DND-41 (cell line): ENCODE measurements at regions not wholly inside any gene's neighbourhood (a gene's known extent, or its start where the extent isn't known, plus 50 kb on each side); places are given as distances from the start of the nearest gene placed in this dataset.

ENCODE experiments used
- EZH2 ChIP-seq: IDR thresholded peaks from 3 replicates; pipeline ENCODE4 v1.6.1; 2012; ENCODE audit warnings: borderline replicate concordance, low read depth, mild to moderate bottlenecking, moderate library complexity, low read length, inconsistent platforms; ENCODE audit not compliant: severe bottlenecking
- TF ChIP-seq, protein P1 (sequence below): IDR thresholded peaks from 2 replicates; pipeline ENCODE4 v1.5.1; 2012; ENCODE audit warnings: borderline replicate concordance, low read length, moderate library complexity, mild to moderate bottlenecking; ENCODE audit not compliant: poor library complexity, severe bottlenecking; ENCODE audit errors: extremely low read depth

DNA sequence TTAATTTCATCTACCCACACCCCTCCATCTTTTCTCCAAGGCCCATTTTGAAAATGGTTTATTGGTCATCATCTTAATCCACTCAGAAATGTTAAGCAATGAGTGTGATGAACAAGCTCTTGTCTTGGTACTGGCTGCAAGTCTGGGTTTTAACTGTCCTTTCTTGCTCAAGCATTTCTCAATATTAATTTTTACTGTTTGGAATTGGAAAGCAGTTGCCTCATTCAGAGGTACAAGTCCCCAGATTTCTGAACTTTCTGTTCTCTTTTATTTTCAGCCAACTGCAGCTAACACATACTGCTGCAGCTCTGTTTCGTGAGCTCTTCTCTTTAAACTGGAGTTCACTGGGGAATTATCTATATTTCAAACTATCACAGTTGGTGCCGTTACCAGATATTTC is 99.4 kb upstream of the TEX51 start:
- no peak for TF ChIP-seq EZH2
- TF ChIP-seq, protein P1, sequence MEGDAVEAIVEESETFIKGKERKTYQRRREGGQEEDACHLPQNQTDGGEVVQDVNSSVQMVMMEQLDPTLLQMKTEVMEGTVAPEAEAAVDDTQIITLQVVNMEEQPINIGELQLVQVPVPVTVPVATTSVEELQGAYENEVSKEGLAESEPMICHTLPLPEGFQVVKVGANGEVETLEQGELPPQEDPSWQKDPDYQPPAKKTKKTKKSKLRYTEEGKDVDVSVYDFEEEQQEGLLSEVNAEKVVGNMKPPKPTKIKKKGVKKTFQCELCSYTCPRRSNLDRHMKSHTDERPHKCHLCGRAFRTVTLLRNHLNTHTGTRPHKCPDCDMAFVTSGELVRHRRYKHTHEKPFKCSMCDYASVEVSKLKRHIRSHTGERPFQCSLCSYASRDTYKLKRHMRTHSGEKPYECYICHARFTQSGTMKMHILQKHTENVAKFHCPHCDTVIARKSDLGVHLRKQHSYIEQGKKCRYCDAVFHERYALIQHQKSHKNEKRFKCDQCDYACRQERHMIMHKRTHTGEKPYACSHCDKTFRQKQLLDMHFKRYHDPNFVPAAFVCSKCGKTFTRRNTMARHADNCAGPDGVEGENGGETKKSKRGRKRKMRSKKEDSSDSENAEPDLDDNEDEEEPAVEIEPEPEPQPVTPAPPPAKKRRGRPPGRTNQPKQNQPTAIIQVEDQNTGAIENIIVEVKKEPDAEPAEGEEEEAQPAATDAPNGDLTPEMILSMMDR, result no peak
